ENCODE measurements at regions not wholly inside any gene's neighbourhood (a gene's known extent, or its start where the extent isn't known, plus 50 kb on each side); places are given as distances from the start of the nearest gene placed in this dataset.

GRCh38 chr2:129142465-129142864 is 823.8 kb upstream of the HS6ST1 start:
- Histone ChIP-seq H3K9me2 (replicated peaks; ENCODE audit: insufficient read depth) (no peaks in the 10 kb centered on the region), H2AFZ (no peak overlapping the region), H3K79me2 (no peaks in the 10 kb centered on the region), H3K36me3 (replicated peaks; ENCODE audit: insufficient read depth, low read depth) (no peaks in the 10 kb centered on the region), H3K4me1 (ENCODE audit: insufficient read depth) (no peaks in the 10 kb centered on the region), H3K27me3 (no peaks in the 10 kb centered on the region), H3K27ac (no peak overlapping the region), H3K4me2 (no peak overlapping the region), H3K9me3 (ENCODE audit: low read depth) (no peaks in the 10 kb centered on the region), H4K20me1 (ENCODE audit: insufficient read depth, poor library complexity, severe bottlenecking) (no peaks in the 10 kb centered on the region), H3K4me3 (no peak overlapping the region)
- WGBS (ENCODE audit: low lambda C conversion rate, missing lambda C conversion rate) = 77% methylated on average over 3 of the region's 3 CpGs
- TF ChIP-seq EZH2 (IDR thresholded peaks at IDR 0.05; ENCODE audit: borderline replicate concordance) (no peak), CTCF (IDR thresholded peaks at IDR 0.05; ENCODE audit: poor library complexity) (no peak), EZH2phosphoT487 (IDR thresholded peaks at IDR 0.05; ENCODE audit: low read depth, severe bottlenecking, unreplicated experiment) (no peak)
- DNase-seq (ENCODE audit: low spot score) = no peak

GRCh38 chr2:129144082-129144791 is 825.6 kb upstream of the HS6ST1 start:
- no peak for TF ChIP-seq EZH2 (IDR thresholded peaks at IDR 0.05; ENCODE audit: borderline replicate concordance)
- TF ChIP-seq EZH2phosphoT487 (IDR thresholded peaks at IDR 0.05; ENCODE audit: low read depth, severe bottlenecking, unreplicated experiment) = no peak
- Histone ChIP-seq H3K9me3 (ENCODE audit: low read depth) (no peaks in the 10 kb centered on the region), H3K27ac (no peak overlapping the region), H3K4me2 (no peak overlapping the region), H4K20me1 (ENCODE audit: insufficient read depth, poor library complexity, severe bottlenecking) (no peaks in the 10 kb centered on the region), H3K36me3 (replicated peaks; ENCODE audit: insufficient read depth, low read depth) (no peaks in the 10 kb centered on the region), H3K4me3 (no peak overlapping the region), H3K27me3 (no peaks in the 10 kb centered on the region), H3K79me2 (no peaks in the 10 kb centered on the region), H2AFZ (no peak overlapping the region), H3K4me1 (ENCODE audit: insufficient read depth) (no peaks in the 10 kb centered on the region), H3K9me2 (replicated peaks; ENCODE audit: insufficient read depth) (no peaks in the 10 kb centered on the region)
- no peak for DNase-seq (ENCODE audit: low spot score)
- 96% methylated on average over 42 of the region's 42 CpGs for WGBS (ENCODE audit: low lambda C conversion rate, missing lambda C conversion rate)

GRCh38 chr2:129152514-129152913 is 827.0 kb upstream of the RAB6C start:
- no peaks in the 10 kb centered on the region for H3K9me2 ChIP-seq (replicated peaks; ENCODE audit: insufficient read depth)
- whole genome bisulfite sequencing (ENCODE audit: low lambda C conversion rate, missing lambda C conversion rate) = 31% methylated on average over 1 of the region's 1 CpG
- no peaks in the 10 kb centered on the region for H3K79me2 ChIP-seq
- H3K4me1 ChIP-seq (ENCODE audit: insufficient read depth) = peaks cover 8% of the 10 kb centered on the region
- TF ChIP-seq EZH2phosphoT487 (IDR thresholded peaks at IDR 0.05; ENCODE audit: low read depth, severe bottlenecking, unreplicated experiment) (no peak), EZH2 (IDR thresholded peaks at IDR 0.05; ENCODE audit: borderline replicate concordance) (no peak), CTCF (IDR thresholded peaks at IDR 0.05; ENCODE audit: poor library complexity) (no peak)
- H3K4me3 ChIP-seq = no peak overlapping the region
- no peaks in the 10 kb centered on the region for H3K36me3 ChIP-seq (replicated peaks; ENCODE audit: insufficient read depth, low read depth)
- H2AFZ ChIP-seq = no peak overlapping the region
- no peaks in the 10 kb centered on the region for H4K20me1 ChIP-seq (ENCODE audit: insufficient read depth, poor library complexity, severe bottlenecking)
- no peak for DNase-seq (ENCODE audit: low spot score)
- no peak overlapping the region for H3K4me2 ChIP-seq
- no peaks in the 10 kb centered on the region for H3K27me3 ChIP-seq
- no peaks in the 10 kb centered on the region for H3K9me3 ChIP-seq (ENCODE audit: low read depth)
- H3K27ac ChIP-seq = peak overlapping the region; percentile 33

GRCh38 chr2:129160879-129161278 is 818.6 kb upstream of the RAB6C start:
- no peak overlapping the region for H3K27ac ChIP-seq
- H3K36me3 ChIP-seq (replicated peaks; ENCODE audit: insufficient read depth, low read depth) = no peaks in the 10 kb centered on the region
- no peak overlapping the region for H2AFZ ChIP-seq
- WGBS (ENCODE audit: low lambda C conversion rate, missing lambda C conversion rate) = 63% methylated on average over 4 of the region's 4 CpGs
- no peak overlapping the region for H3K4me2 ChIP-seq
- H3K79me2 ChIP-seq = no peaks in the 10 kb centered on the region
- H4K20me1 ChIP-seq (ENCODE audit: insufficient read depth, poor library complexity, severe bottlenecking) = no peaks in the 10 kb centered on the region
- H3K9me3 ChIP-seq (ENCODE audit: low read depth) = no peaks in the 10 kb centered on the region
- DNase-seq (ENCODE audit: low spot score) = no peak
- H3K4me1 ChIP-seq (ENCODE audit: insufficient read depth) = peaks cover 4% of the 10 kb centered on the region
- no peaks in the 10 kb centered on the region for H3K9me2 ChIP-seq (replicated peaks; ENCODE audit: insufficient read depth)
- TF ChIP-seq EZH2 (IDR thresholded peaks at IDR 0.05; ENCODE audit: borderline replicate concordance) (no peak), EZH2phosphoT487 (IDR thresholded peaks at IDR 0.05; ENCODE audit: low read depth, severe bottlenecking, unreplicated experiment) (no peak), CTCF (IDR thresholded peaks at IDR 0.05; ENCODE audit: poor library complexity) (no peak)
- no peaks in the 10 kb centered on the region for H3K27me3 ChIP-seq
- H3K4me3 ChIP-seq = no peak overlapping the region
